Caco-2 (cell line): ENCODE measurements at regions not wholly inside any gene's neighbourhood (a gene's known extent, or its start where the extent isn't known, plus 50 kb on each side); places are given as distances from the start of the nearest gene placed in this dataset.

ENCODE experiments used
- BruUV-seq: library from RNA; stranded (reverse); fragments of 400-500 nt; replicated peaks from 2 replicates; lab custom pipeline; 2021; lab: Mats Ljungman, UMichigan
- CTCF ChIA-PET: fragments of 300-600 bp; sonication (Branson Sonifier 250); formaldehyde crosslinking; loops from one replicate; lab custom pipeline; 2022; ENCODE audit warnings: antibody characterized with exemption; lab: Charles Lee
- POLR2A ChIA-PET: fragments of 300-600 bp; sonication (Branson Sonifier 250); formaldehyde crosslinking; loops from one replicate; lab custom pipeline; 2022; ENCODE audit warnings: antibody characterized with exemption; lab: Charles Lee
- DNase-seq, 2 experiments: peaks; one replicate each; pipeline versions ENCODE4 v3.0.0 to v3.0.0-alpha.2; 2020 to 2022
- H3K27me3 ChIP-seq: replicated peaks from 2 replicates; pipeline ENCODE4 v1.6.0; 2011; ENCODE audit warnings: low read length; ENCODE audit not compliant: control insufficient read depth, insufficient read depth
- H3K36me3 ChIP-seq: 2 replicates; pipeline ENCODE4 v1.5.1; 2011; ENCODE audit warnings: low read length; ENCODE audit not compliant: control insufficient read depth, insufficient read depth
- H3K4me1 ChIP-seq: fragments of 250-450 bp; sonication (Bioruptor Pico); 2 replicates; pipeline ENCODE4 v1.5.1; 2020; ENCODE audit warnings: mild to moderate bottlenecking
- H3K4me3 ChIP-seq: 2 replicates; pipeline ENCODE4 v1.5.1; 2011; ENCODE audit warnings: low read depth, mild to moderate bottlenecking, control low read depth, low read length
- H3K9me3 ChIP-seq: fragments of 250-450 bp; sonication (Bioruptor Pico); 2 replicates; pipeline ENCODE4 v1.5.1; 2020; ENCODE audit warnings: mild to moderate bottlenecking, moderate library complexity
- H3K27ac Mint-ChIP-seq: one replicate; pipeline ENCODE4 v1.8.0; 2022; ENCODE audit warnings: mixed read lengths; ENCODE audit not compliant: unreplicated experiment
- H3K27me3 Mint-ChIP-seq: one replicate; pipeline ENCODE4 v1.8.0; 2022; ENCODE audit warnings: mixed read lengths; ENCODE audit not compliant: insufficient read depth, unreplicated experiment
- H3K36me3 Mint-ChIP-seq: one replicate; pipeline ENCODE4 v1.8.0; 2022; ENCODE audit warnings: mild to moderate bottlenecking, mixed read lengths; ENCODE audit not compliant: insufficient read depth, unreplicated experiment
- H3K4me1 Mint-ChIP-seq: one replicate; pipeline ENCODE4 v1.8.0; 2022; ENCODE audit warnings: low read depth, mixed read lengths; ENCODE audit not compliant: unreplicated experiment
- H3K4me3 Mint-ChIP-seq: one replicate; pipeline ENCODE4 v1.8.0; 2022; ENCODE audit warnings: mild to moderate bottlenecking, moderate library complexity, mixed read lengths; ENCODE audit not compliant: unreplicated experiment
- H3K9me3 Mint-ChIP-seq: one replicate; pipeline ENCODE4 v1.8.0; 2022; ENCODE audit warnings: mixed read lengths; ENCODE audit not compliant: unreplicated experiment
- CTCF ChIP-seq, 2 experiments: fragments of 200-600 bp in 1 of 2; IDR thresholded peaks; 1 replicate in 1 of 2; 2 replicates in 1 of 2; pipeline versions ENCODE4 v1.5.1 to v1.8.0; 2011 to 2022; ENCODE audit warnings: antibody characterized with exemption in 1 of 2, control low read depth in 1 of 2, inconsistent platforms in 1 of 2, low read depth in 1 of 2, low read length in 1 of 2, mild to moderate bottlenecking in 1 of 2, moderate library complexity in 1 of 2; ENCODE audit not compliant: insufficient read depth in 1 of 2, severe bottlenecking in 1 of 2, unreplicated experiment in 1 of 2
- intact Hi-C: fragments of 100-400 bp; cut with micrococcal nuclease; formaldehyde crosslinking; loops from one replicate; pipeline ENCODE4 v1.10.0; 2022; ENCODE audit not compliant: unreplicated experiment

GRCh38 chrX:98501426-98501825, 1617.7 kb downstream of the RPA4 start:
- DNase-seq: no peak
- Histone ChIP-seq H3K4me3 (no peak overlapping the region), H3K36me3 (no peaks in the 10 kb centered on the region), H3K9me3 (no peaks in the 10 kb centered on the region), H3K27me3 (no peaks in the 10 kb centered on the region), H3K4me1 (no peaks in the 10 kb centered on the region)
- Mint-ChIP-seq H3K27me3 (no peaks in the 10 kb centered on the region), H3K4me3 (no peak overlapping the region), H3K9me3 (no peaks in the 10 kb centered on the region), H3K36me3 (no peaks in the 10 kb centered on the region), H3K27ac (no peak overlapping the region), H3K4me1 (no peaks in the 10 kb centered on the region)
- CTCF ChIA-PET: no interaction called here
- TF ChIP-seq CTCF (IDR thresholded peaks at IDR 0.05; ENCODE audit: insufficient read depth in 1 of 2, low read depth in 1 of 2, low read length in 1 of 2, severe bottlenecking in 1 of 2, unreplicated experiment in 1 of 2): no peak
- no TSS peak for BruUV-seq
- intact Hi-C loops: no loop called here
- POLR2A ChIA-PET: no interaction called here

DNA sequence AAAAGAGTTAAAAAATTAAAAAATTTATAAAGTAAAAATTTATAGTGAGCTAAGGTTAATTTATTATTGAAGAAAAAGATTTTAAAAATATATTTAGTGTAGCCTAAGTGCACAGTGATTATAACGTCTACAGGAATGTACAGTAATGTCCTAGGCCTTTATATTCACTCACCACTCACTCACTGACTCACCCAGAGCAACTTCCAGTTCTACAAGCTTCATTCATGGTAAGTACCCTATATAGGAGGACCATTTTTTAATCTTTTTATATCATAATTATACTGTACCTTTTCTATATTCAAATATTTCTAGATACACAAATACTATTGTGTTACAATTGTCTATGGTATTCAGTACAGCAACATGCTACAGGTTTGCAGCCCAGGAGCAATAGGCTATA, 1623.2 kb downstream of the RPA4 start:
- Histone ChIP-seq H3K36me3 (no peaks in the 10 kb centered on the region), H3K27me3 (no peaks in the 10 kb centered on the region), H3K9me3 (no peaks in the 10 kb centered on the region), H3K4me3 (no peak overlapping the region), H3K4me1 (no peaks in the 10 kb centered on the region)
- no peak for TF ChIP-seq CTCF (IDR thresholded peaks at IDR 0.05; ENCODE audit: insufficient read depth in 1 of 2, low read depth in 1 of 2, low read length in 1 of 2, severe bottlenecking in 1 of 2, unreplicated experiment in 1 of 2)
- Mint-ChIP-seq H3K27me3 (no peaks in the 10 kb centered on the region), H3K4me1 (no peaks in the 10 kb centered on the region), H3K4me3 (no peak overlapping the region), H3K27ac (no peak overlapping the region), H3K36me3 (no peaks in the 10 kb centered on the region), H3K9me3 (no peaks in the 10 kb centered on the region)
- POLR2A ChIA-PET: no interaction called here
- intact Hi-C loops: no loop called here
- no TSS peak for BruUV-seq
- no peak for DNase-seq
- CTCF ChIA-PET: no interaction called here

DNA sequence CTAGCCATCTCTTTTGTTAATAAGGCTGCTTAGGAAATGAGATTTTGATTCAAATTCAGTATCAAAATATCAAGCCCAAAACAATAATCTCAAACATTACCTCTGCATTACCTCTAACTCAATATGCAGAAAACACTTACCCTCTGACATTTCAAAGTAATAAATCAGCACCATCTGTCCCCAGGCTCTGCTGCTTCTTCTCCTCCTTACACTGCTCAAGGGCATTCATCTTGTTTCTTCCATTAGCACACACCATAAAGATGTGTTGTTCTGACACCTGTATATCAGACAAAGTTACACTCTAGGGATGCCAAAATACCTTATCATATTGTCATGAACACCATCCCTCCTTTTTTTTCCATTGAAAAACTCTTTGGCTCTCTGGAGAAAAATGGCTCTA, 1630.3 kb downstream of the RPA4 start:
- Mint-ChIP-seq H3K9me3 (no peaks in the 10 kb centered on the region), H3K4me1 (no peaks in the 10 kb centered on the region), H3K36me3 (no peaks in the 10 kb centered on the region), H3K27ac (no peak overlapping the region), H3K4me3 (no peak overlapping the region), H3K27me3 (no peaks in the 10 kb centered on the region)
- Histone ChIP-seq H3K4me3 (no peak overlapping the region), H3K9me3 (no peaks in the 10 kb centered on the region), H3K4me1 (no peaks in the 10 kb centered on the region), H3K36me3 (no peaks in the 10 kb centered on the region), H3K27me3 (no peaks in the 10 kb centered on the region)
- CTCF ChIA-PET: no interaction called here
- POLR2A ChIA-PET: no interaction called here
- TF ChIP-seq CTCF (IDR thresholded peaks at IDR 0.05; ENCODE audit: insufficient read depth in 1 of 2, low read depth in 1 of 2, low read length in 1 of 2, severe bottlenecking in 1 of 2, unreplicated experiment in 1 of 2): no peak
- no peak for DNase-seq
- intact Hi-C loops: no loop called here
- BruUV-seq: no TSS peak
